ENCODE measurements at regions not wholly inside any gene's neighbourhood (a gene's known extent, or its start where the extent isn't known, plus 50 kb on each side); places are given as distances from the start of the nearest gene placed in this dataset.

DNA sequence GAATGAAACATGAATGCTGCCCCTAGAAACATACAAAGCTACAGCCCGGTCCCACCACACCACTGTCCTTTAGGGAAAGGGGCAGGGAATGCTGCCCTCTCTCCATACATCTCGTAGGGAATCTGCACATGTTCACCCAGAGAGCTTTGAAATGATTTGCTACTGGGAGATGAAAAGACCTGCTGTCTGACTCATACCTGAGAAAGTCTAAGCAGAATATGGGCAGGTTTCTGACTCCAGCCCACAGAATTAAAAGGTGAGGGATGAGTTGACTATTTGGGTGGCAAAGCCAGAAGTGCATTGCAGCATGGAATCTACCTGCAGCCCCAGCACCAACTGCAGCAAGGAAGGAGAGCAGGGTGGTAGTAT is 297.9 kb downstream of the TLE1 start:
- 86 to 94% (median 90%) methylated on average over 2 of the region's 2 CpGs for WGBS, 4 donors
- ATAC-seq (no peak), DNase-seq (no peak)
- H3K27ac ChIP-seq = no peak overlapping the region
- no peak overlapping the region for H3K4me3 ChIP-seq
- H3K27me3 ChIP-seq = no peaks in the 10 kb centered on the region
- no peaks in the 10 kb centered on the region for H3K36me3 ChIP-seq
- H3K4me1 ChIP-seq = peaks cover 0 to 30% (median 7%) of the 10 kb centered on the region in 12 donors
- H3K9me3 ChIP-seq = no peaks in the 10 kb centered on the region
- TF ChIP-seq, protein P1, sequence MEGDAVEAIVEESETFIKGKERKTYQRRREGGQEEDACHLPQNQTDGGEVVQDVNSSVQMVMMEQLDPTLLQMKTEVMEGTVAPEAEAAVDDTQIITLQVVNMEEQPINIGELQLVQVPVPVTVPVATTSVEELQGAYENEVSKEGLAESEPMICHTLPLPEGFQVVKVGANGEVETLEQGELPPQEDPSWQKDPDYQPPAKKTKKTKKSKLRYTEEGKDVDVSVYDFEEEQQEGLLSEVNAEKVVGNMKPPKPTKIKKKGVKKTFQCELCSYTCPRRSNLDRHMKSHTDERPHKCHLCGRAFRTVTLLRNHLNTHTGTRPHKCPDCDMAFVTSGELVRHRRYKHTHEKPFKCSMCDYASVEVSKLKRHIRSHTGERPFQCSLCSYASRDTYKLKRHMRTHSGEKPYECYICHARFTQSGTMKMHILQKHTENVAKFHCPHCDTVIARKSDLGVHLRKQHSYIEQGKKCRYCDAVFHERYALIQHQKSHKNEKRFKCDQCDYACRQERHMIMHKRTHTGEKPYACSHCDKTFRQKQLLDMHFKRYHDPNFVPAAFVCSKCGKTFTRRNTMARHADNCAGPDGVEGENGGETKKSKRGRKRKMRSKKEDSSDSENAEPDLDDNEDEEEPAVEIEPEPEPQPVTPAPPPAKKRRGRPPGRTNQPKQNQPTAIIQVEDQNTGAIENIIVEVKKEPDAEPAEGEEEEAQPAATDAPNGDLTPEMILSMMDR (IDR thresholded peaks at IDR 0.05) = no peak
- no peak for TF ChIP-seq POLR2A (IDR thresholded peaks at IDR 0.05)
- intact Hi-C loops (cut with DNase I) = loop anchor here in 1 of 10 donors (5.0 kb wide), 1 partner anchor 36 kb away; no protein-coding TSS in a partner anchor

DNA sequence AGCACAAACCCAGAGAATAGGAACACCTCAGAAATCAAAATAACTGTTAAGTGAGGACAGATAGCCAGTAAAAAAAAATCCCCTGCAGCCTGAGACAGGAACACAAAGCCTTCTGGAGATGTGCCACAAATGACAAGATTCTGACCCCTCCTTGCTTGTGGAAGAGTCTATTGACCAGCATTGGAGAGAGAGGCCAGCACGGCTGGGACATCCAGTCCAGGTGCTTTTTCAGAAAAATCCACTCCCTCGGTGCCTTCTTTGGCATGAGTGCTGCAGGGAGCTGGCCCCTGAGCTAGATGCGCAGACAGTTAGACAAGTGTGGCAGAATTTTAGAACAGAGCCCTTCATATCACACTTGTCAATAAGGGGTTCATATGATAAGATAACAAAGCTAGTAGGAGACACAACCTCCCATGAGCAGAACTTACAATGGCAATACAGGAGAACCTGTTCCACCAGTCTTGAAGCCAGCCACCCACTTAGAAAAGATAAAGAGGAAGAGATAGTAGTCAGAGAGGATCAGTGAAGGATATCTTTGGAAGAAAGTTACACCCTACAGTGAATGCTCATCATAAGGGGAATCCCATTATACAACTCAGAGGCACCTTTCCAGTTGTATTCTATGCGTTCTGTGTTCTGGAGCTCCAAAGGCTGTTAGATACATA is 298.4 kb downstream of the TLE1 start:
- Histone ChIP-seq H3K27ac (no peak overlapping the region), H3K4me3 (no peak overlapping the region), H3K27me3 (no peaks in the 10 kb centered on the region), H3K9me3 (no peaks in the 10 kb centered on the region), H3K4me1 (peaks cover 0 to 30% (median 7%) of the 10 kb centered on the region in 12 donors), H3K36me3 (no peaks in the 10 kb centered on the region)
- intact Hi-C loops (cut with DNase I) = loop anchor here in 1 of 10 donors (5.0 kb wide), 1 partner anchor 36 kb away; no protein-coding TSS in a partner anchor
- no peak for DNase-seq
- ATAC-seq = no peak
- TF ChIP-seq POLR2A (IDR thresholded peaks at IDR 0.05) = no peak
- TF ChIP-seq, protein P1 (IDR thresholded peaks at IDR 0.05) = no peak
- 58 to 70% (median 60%) methylated on average over 4 of the region's 4 CpGs for WGBS, 4 donors

DNA sequence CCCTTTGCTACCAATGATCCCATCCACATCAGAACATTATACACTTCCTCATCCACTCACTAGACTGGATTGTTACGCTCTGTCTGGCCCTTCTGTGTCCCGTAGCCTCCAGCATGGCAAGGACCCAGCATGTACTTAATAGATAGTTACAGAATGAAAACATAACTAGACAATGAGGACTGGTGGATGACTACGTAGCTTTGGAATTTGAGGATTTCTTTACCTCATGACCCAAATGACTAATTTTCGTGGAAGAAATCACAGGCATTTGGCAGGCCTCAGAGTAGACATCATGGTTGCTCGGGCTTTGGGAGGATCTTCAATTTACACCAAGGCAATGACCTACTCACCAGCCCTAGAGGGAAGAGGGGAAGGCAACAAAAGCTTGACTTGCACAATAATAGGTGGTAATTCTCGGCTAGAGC is 299.8 kb downstream of the TLE1 start:
- H3K27ac ChIP-seq = no peak overlapping the region
- DNase-seq = peak in 2 of 5 donors; percentile 29 to 58

DNA sequence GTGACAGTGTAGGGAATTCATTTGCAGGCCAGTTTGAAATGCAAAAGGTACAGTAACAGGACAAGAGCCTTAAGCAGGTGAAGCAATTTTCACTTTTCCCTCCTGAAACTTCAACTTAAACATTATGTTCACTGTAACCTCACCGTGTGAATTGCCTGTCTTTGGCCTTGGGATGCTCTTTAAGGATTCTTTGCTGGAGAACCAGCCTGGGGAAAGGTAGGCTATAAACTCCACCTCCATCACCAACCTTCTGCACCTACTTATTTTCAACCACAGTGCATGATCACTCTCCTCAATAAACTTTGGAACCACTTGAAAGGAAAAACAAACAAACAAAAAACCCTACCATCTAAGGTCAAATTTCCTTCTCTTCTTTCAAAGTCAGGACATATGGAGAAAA is 300.5 kb downstream of the TLE1 start:
- peaks cover 0 to 13% (median 3%) of the 10 kb centered on the region in 12 donors for H3K4me1 ChIP-seq
- no peaks in the 10 kb centered on the region for H3K36me3 ChIP-seq
- DNase-seq (no peak), ATAC-seq (no peak)
- TF ChIP-seq POLR2A (IDR thresholded peaks at IDR 0.05) = no peak
- TF ChIP-seq, protein P1 (IDR thresholded peaks at IDR 0.05) = no peak
- no peaks in the 10 kb centered on the region for H3K9me3 ChIP-seq
- H3K4me3 ChIP-seq = no peak overlapping the region
- no peaks in the 10 kb centered on the region for H3K27me3 ChIP-seq
- intact Hi-C loops (cut with DNase I) = no loop called here
- H3K27ac ChIP-seq = no peak overlapping the region
- 85 to 97% (median 96%) methylated on average over 1 of the region's 1 CpG for WGBS, 4 donors

More for the DNA sequence above, 299.8 kb downstream of the TLE1 start:
- Histone ChIP-seq H3K9me3 (no peaks in the 10 kb centered on the region), H3K4me3 (no peak overlapping the region), H3K27me3 (no peaks in the 10 kb centered on the region), H3K4me1 (peaks cover 0 to 19% (median 5%) of the 10 kb centered on the region in 12 donors), H3K36me3 (no peaks in the 10 kb centered on the region)
- 54 to 65% (median 61%) methylated on average over 6 of the region's 6 CpGs for WGBS, 4 donors
- intact Hi-C loops (cut with DNase I) = no loop called here
- no peak for TF ChIP-seq POLR2A (IDR thresholded peaks at IDR 0.05)
- TF ChIP-seq, protein P1 (IDR thresholded peaks at IDR 0.05) = no peak
- ATAC-seq = peak in 3 of 4 donors; percentile 60 to 94 (median 76)
